ENCODE measurements at regions not wholly inside any gene's neighbourhood (a gene's known extent, or its start where the extent isn't known, plus 50 kb on each side); places are given as distances from the start of the nearest gene placed in this dataset.

DNA sequence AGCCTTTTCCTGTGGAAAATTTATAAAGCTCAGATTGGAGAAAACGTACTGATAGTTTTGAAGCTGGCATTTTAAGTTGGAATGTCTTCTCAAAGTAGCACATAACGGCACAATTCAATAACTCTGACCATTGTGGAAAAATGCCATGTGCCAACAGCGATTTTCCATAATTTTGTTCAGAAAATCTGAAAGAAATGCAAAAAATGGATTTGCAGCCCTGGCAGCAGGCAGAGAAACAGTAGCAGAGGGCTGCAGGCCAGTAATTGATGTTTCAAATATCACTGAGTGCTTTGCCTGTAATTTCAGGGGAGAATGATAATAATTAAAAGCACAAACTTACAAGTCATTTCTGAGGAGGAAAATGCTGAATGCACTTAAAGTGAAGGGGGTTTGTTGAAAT, 507.4 kb downstream of the MAFB start:
- no peaks in the 10 kb centered on the region for H3K9me3 ChIP-seq
- no peak for DNase-seq
- WGBS, 3 donors: 72 to 79% (median 74%) methylated on average over 3 of the region's 3 CpGs
- no peak overlapping the region for H3K27ac ChIP-seq
- no peaks in the 10 kb centered on the region for H3K4me1 ChIP-seq (ENCODE audit: insufficient read depth)
- intact Hi-C loops (cut with DNase I): no loop called here
- H3K27me3 ChIP-seq: no peaks in the 10 kb centered on the region
- no peaks in the 10 kb centered on the region for H3K36me3 ChIP-seq
- H3K4me3 ChIP-seq: no peak overlapping the region
- TF ChIP-seq POLR2A (IDR thresholded peaks at IDR 0.05) (no peak), EP300 (IDR thresholded peaks at IDR 0.05) (no peak)
- TF ChIP-seq, protein P1, sequence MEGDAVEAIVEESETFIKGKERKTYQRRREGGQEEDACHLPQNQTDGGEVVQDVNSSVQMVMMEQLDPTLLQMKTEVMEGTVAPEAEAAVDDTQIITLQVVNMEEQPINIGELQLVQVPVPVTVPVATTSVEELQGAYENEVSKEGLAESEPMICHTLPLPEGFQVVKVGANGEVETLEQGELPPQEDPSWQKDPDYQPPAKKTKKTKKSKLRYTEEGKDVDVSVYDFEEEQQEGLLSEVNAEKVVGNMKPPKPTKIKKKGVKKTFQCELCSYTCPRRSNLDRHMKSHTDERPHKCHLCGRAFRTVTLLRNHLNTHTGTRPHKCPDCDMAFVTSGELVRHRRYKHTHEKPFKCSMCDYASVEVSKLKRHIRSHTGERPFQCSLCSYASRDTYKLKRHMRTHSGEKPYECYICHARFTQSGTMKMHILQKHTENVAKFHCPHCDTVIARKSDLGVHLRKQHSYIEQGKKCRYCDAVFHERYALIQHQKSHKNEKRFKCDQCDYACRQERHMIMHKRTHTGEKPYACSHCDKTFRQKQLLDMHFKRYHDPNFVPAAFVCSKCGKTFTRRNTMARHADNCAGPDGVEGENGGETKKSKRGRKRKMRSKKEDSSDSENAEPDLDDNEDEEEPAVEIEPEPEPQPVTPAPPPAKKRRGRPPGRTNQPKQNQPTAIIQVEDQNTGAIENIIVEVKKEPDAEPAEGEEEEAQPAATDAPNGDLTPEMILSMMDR (IDR thresholded peaks at IDR 0.05): no peak

DNA sequence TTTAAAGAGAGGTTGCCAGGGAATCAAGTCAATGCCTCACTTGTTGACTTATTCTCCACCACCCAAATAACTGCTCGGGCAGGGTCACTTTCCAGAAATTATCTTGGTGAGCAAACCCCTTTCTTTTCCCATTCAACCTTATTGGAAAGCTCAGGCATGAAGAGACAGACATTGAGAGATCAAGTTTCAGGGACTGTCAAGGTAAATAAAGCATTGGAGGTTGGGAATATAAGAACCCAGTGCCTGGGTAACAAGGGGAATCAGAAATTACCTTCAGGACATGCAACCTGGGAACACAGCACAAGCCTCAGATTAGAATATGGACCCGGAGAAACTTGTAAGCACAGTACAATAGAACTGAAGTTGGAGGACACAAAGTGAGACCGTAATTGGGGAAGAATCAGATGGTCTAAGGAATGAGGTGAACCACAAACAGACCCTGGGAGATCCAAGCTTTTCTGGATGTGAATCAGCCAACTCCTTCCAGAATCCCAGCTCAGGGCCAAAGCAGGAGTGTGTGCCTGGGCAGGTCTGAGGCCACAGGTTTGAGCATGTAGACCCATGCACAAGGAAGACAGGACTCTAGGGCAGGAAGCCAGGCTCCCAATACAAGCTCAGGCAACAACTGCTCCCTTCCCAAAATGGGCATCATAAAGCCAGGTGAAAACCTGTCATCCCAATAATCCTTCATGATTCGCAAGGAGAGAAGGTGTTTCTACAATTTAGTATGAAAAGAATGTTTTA, 512.8 kb downstream of the MAFB start:
- whole genome bisulfite sequencing, 3 donors: 85 to 95% (median 86%) methylated on average over 4 of the region's 4 CpGs
- no peak overlapping the region for H3K4me3 ChIP-seq
- H3K27ac ChIP-seq: no peak overlapping the region

DNA sequence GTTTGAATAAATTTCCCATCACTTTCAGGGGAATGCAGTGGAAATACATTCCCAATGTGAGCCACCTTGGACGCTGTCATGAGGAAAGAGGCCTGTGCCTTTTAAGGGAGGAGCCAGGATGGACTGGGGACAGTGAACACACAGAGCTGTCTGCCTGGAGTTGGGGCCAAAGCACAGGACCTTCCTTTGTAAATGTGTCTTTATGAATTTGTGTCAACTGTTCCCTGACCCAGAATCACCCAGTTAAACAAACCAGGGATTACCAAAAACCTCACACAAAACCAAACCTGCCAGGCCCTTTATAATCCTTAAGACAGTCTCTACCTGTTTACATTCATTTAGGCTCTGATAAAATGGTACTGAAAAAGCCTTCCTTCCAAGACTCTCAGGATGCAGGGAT, 513.7 kb downstream of the MAFB start:
- no peak overlapping the region for H3K4me3 ChIP-seq
- H3K27me3 ChIP-seq: no peaks in the 10 kb centered on the region
- no peaks in the 10 kb centered on the region for H3K9me3 ChIP-seq
- H3K36me3 ChIP-seq: no peaks in the 10 kb centered on the region
- WGBS, 3 donors: 56 to 81% (median 57%) methylated on average over 1 of the region's 1 CpG
- no peak overlapping the region for H3K27ac ChIP-seq
- intact Hi-C loops (cut with DNase I): no loop called here
- no peak for DNase-seq
- no peak for TF ChIP-seq EP300 (IDR thresholded peaks at IDR 0.05)
- TF ChIP-seq, protein P1 (IDR thresholded peaks at IDR 0.05): no peak
- TF ChIP-seq POLR2A (IDR thresholded peaks at IDR 0.05): no peak
- H3K4me1 ChIP-seq (ENCODE audit: insufficient read depth): no peaks in the 10 kb centered on the region

More for the DNA sequence above, 512.8 kb downstream of the MAFB start:
- intact Hi-C loops (cut with DNase I): no loop called here
- DNase-seq: no peak
- no peaks in the 10 kb centered on the region for H3K27me3 ChIP-seq
- TF ChIP-seq POLR2A (IDR thresholded peaks at IDR 0.05) (no peak), EP300 (IDR thresholded peaks at IDR 0.05) (no peak)
- TF ChIP-seq, protein P1 (IDR thresholded peaks at IDR 0.05): no peak
- no peaks in the 10 kb centered on the region for H3K9me3 ChIP-seq
- H3K4me1 ChIP-seq (ENCODE audit: insufficient read depth): no peaks in the 10 kb centered on the region
- H3K36me3 ChIP-seq: no peaks in the 10 kb centered on the region

DNA sequence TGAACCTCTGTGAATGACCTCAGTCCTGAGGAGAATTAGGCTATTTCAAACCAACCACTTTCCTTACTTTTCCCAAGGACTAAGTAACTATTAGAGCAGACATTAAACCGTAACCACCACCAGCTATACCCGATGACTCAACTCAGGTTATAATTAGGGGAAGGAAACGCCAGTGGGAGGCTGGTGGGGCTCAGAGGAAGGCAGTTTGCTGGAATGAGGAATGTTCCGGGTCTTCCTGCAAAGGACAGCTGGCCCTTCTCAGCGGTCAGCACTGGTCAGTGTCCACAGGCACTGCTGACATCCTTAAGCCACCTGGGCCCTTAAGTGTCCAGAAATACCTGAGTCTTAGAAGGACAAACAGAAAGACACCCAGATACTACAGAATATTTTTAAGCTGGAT, 515.2 kb downstream of the MAFB start:
- no peaks in the 10 kb centered on the region for H3K27me3 ChIP-seq
- H3K4me3 ChIP-seq: no peak overlapping the region
- H3K36me3 ChIP-seq: no peaks in the 10 kb centered on the region
- no peak overlapping the region for H3K27ac ChIP-seq
- no peak for DNase-seq
- H3K4me1 ChIP-seq (ENCODE audit: insufficient read depth): no peaks in the 10 kb centered on the region
- TF ChIP-seq EP300 (IDR thresholded peaks at IDR 0.05): no peak
- no peak for TF ChIP-seq POLR2A (IDR thresholded peaks at IDR 0.05)
- TF ChIP-seq, protein P1 (IDR thresholded peaks at IDR 0.05): no peak
- intact Hi-C loops (cut with DNase I): no loop called here
- no peaks in the 10 kb centered on the region for H3K9me3 ChIP-seq
- 65 to 76% (median 68%) methylated on average over 5 of the region's 5 CpGs for WGBS, 3 donors

All from ovary (tissue), 7 donors.